Smooth muscle cell (in vitro differentiated cells): ENCODE measurements at regions not wholly inside any gene's neighbourhood (a gene's known extent, or its start where the extent isn't known, plus 50 kb on each side); places are given as distances from the start of the nearest gene placed in this dataset.
A peak's percentile ranks its signal among the peaks of the same experiment; 100 is the strongest.

Experiments used
- DNase-seq: peaks from one replicate; lab custom pipeline; 2025; ENCODE audit not compliant: unreplicated experiment; lab: John Stamatoyannopoulos, UW
- H2AFZ ChIP-seq: fragments of 200-600 bp; sonication (generic); 2 replicates; pipeline ENCODE4 v1.6.0; 2016; ENCODE audit warnings: antibody characterized with exemption, low read depth, mild to moderate bottlenecking
- H3F3A ChIP-seq: fragments of 200-600 bp; sonication (generic); 2 replicates; pipeline ENCODE4 v1.6.0; 2017; ENCODE audit warnings: antibody characterized with exemption, low read depth
- H3K27ac ChIP-seq: fragments of 200-600 bp; sonication (generic); 2 replicates; pipeline ENCODE4 v1.5.1; 2016; ENCODE audit warnings: low read depth, mild to moderate bottlenecking
- H3K27me3 ChIP-seq: fragments of 200-600 bp; sonication (generic); 2 replicates; pipeline ENCODE4 v1.6.1; 2016; ENCODE audit warnings: low read depth, mild to moderate bottlenecking
- H3K36me3 ChIP-seq: fragments of 200-600 bp; sonication (generic); 2 replicates; pipeline ENCODE4 v1.5.1; 2016; ENCODE audit warnings: low read depth
- H3K4me1 ChIP-seq: fragments of 200-600 bp; sonication (generic); 2 replicates; pipeline ENCODE4 v1.5.1; 2016; ENCODE audit warnings: low read depth
- H3K4me2 ChIP-seq: fragments of 200-600 bp; sonication (generic); 2 replicates; pipeline ENCODE4 v1.6.0; 2016; ENCODE audit warnings: mild to moderate bottlenecking
- H3K4me3 ChIP-seq: fragments of 200-600 bp; sonication (generic); 2 replicates; pipeline ENCODE4 v1.5.1; 2016; ENCODE audit warnings: mild to moderate bottlenecking
- H3K79me2 ChIP-seq: fragments of 200-600 bp; sonication (generic); 2 replicates; pipeline ENCODE4 v1.6.0; 2016; ENCODE audit warnings: low read depth, mild to moderate bottlenecking
- H3K9ac ChIP-seq: fragments of 200-600 bp; sonication (generic); 2 replicates; pipeline ENCODE4 v1.6.0; 2016; ENCODE audit warnings: low read depth
- H3K9me3 ChIP-seq: fragments of 200-600 bp; sonication (generic); replicated peaks from 2 replicates; pipeline ENCODE4 v1.5.1; 2016; ENCODE audit warnings: low read depth
- H4K20me1 ChIP-seq: fragments of 200-600 bp; sonication (generic); 2 replicates; pipeline ENCODE4 v1.6.0; 2016; ENCODE audit warnings: low read depth
- CTCF ChIP-seq: fragments of 200-600 bp; sonication (generic); IDR thresholded peaks from 2 replicates; pipeline ENCODE4 v1.5.1; 2017; ENCODE audit warnings: borderline replicate concordance, mild to moderate bottlenecking, antibody characterized with exemption; ENCODE audit not compliant: insufficient read depth, poor library complexity, severe bottlenecking
- WGBS: methylation state at CpG from one replicate; pipeline ENCODE4 v1.1.7; 2016; ENCODE audit warnings: low lambda C conversion rate; 5-methylcytosine and 5-hydroxymethylcytosine counted together

GRCh38 chr3:159637883-159638542 lies 350.6 kb upstream of the IL12A start:
- no peaks in the 10 kb centered on the region for H3K36me3 ChIP-seq
- H3K4me1 ChIP-seq = peaks cover 8% of the 10 kb centered on the region
- no peak for DNase-seq
- H3K27me3 ChIP-seq = no peaks in the 10 kb centered on the region
- TF ChIP-seq CTCF = no peak
- no peaks in the 10 kb centered on the region for H3K79me2 ChIP-seq
- H3K4me2 ChIP-seq = peak overlapping the region; percentile 49
- no peak overlapping the region for H3K4me3 ChIP-seq
- no peaks in the 10 kb centered on the region for H3K9me3 ChIP-seq
- H3F3A ChIP-seq = no peaks in the 10 kb centered on the region
- WGBS = 91% methylated on average over 2 of the region's 2 CpGs
- H3K27ac ChIP-seq = peak overlapping the region; percentile 29
- no peak overlapping the region for H3K9ac ChIP-seq
- no peaks in the 10 kb centered on the region for H4K20me1 ChIP-seq
- H2AFZ ChIP-seq = no peak overlapping the region

GRCh38 chr3:159640225-159640624 lies 348.4 kb upstream of the IL12A start:
- TF ChIP-seq CTCF = no peak
- 94% methylated on average over 4 of the region's 4 CpGs for WGBS
- Histone ChIP-seq H2AFZ (no peak overlapping the region), H3F3A (no peaks in the 10 kb centered on the region), H3K9ac (no peak overlapping the region), H3K9me3 (no peaks in the 10 kb centered on the region), H3K36me3 (no peaks in the 10 kb centered on the region), H4K20me1 (no peaks in the 10 kb centered on the region), H3K4me2 (no peak overlapping the region), H3K27ac (no peak overlapping the region), H3K4me3 (no peak overlapping the region), H3K4me1 (no peaks in the 10 kb centered on the region), H3K27me3 (no peaks in the 10 kb centered on the region), H3K79me2 (no peaks in the 10 kb centered on the region)
- no peak for DNase-seq

GRCh38 chr3:159643406-159643805 lies 345.2 kb upstream of the IL12A start:
- H3K27ac ChIP-seq = no peak overlapping the region
- H3K79me2 ChIP-seq = no peaks in the 10 kb centered on the region
- DNase-seq = no peak
- H3K27me3 ChIP-seq = no peaks in the 10 kb centered on the region
- H3K9me3 ChIP-seq = no peaks in the 10 kb centered on the region
- H3K4me3 ChIP-seq = no peak overlapping the region
- no peaks in the 10 kb centered on the region for H3K36me3 ChIP-seq
- no peak overlapping the region for H3K9ac ChIP-seq
- no peaks in the 10 kb centered on the region for H3F3A ChIP-seq
- no peaks in the 10 kb centered on the region for H3K4me1 ChIP-seq
- H2AFZ ChIP-seq = no peak overlapping the region
- H4K20me1 ChIP-seq = no peaks in the 10 kb centered on the region
- H3K4me2 ChIP-seq = no peak overlapping the region
- TF ChIP-seq CTCF = no peak

GRCh38 chr3:159645874-159646273 lies 342.8 kb upstream of the IL12A start:
- Histone ChIP-seq H3K36me3 (no peaks in the 10 kb centered on the region), H3F3A (no peaks in the 10 kb centered on the region), H3K9me3 (no peaks in the 10 kb centered on the region), H3K27ac (no peak overlapping the region), H3K9ac (no peak overlapping the region), H3K4me3 (no peak overlapping the region), H4K20me1 (no peaks in the 10 kb centered on the region), H3K79me2 (no peaks in the 10 kb centered on the region), H3K27me3 (no peaks in the 10 kb centered on the region), H2AFZ (no peak overlapping the region), H3K4me2 (no peak overlapping the region), H3K4me1 (no peaks in the 10 kb centered on the region)
- no peak for DNase-seq
- no peak for TF ChIP-seq CTCF
- 83% methylated on average over 1 of the region's 1 CpG for WGBS
